ENCODE measurements at regions not wholly inside any gene's neighbourhood (a gene's known extent, or its start where the extent isn't known, plus 50 kb on each side); places are given as distances from the start of the nearest gene placed in this dataset.

DNA sequence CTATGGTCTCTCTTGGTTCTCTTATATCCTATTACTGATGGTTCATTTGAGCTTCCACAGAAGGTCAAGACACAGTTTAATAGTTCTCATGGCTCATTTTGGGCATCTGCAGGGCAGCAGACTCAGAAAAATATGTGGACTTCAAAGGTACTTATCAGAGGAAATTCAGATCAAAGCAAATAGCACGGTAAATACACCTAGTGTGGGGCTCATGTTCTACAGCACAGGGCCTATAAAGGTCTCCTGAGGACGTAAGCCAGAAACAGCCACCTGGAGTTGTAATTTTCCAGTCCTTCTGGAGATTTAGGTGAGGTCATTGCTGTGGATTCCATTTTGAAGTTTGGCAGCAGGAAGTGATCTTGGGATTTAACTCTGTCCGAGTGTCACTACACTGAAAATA lies 134.5 kb upstream of the SGO1 start:
- Histone ChIP-seq H3K4me3 (ENCODE audit: low read depth, low read length) (no peak overlapping the region), H3K27me3 (no peaks in the 10 kb centered on the region), H3K36me3 (no peaks in the 10 kb centered on the region), H3K4me1 (no peaks in the 10 kb centered on the region), H3K9me3 (no peaks in the 10 kb centered on the region)
- TF ChIP-seq, protein P1, sequence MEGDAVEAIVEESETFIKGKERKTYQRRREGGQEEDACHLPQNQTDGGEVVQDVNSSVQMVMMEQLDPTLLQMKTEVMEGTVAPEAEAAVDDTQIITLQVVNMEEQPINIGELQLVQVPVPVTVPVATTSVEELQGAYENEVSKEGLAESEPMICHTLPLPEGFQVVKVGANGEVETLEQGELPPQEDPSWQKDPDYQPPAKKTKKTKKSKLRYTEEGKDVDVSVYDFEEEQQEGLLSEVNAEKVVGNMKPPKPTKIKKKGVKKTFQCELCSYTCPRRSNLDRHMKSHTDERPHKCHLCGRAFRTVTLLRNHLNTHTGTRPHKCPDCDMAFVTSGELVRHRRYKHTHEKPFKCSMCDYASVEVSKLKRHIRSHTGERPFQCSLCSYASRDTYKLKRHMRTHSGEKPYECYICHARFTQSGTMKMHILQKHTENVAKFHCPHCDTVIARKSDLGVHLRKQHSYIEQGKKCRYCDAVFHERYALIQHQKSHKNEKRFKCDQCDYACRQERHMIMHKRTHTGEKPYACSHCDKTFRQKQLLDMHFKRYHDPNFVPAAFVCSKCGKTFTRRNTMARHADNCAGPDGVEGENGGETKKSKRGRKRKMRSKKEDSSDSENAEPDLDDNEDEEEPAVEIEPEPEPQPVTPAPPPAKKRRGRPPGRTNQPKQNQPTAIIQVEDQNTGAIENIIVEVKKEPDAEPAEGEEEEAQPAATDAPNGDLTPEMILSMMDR (IDR thresholded peaks at IDR 0.05; ENCODE audit: low read depth, low read length): no peak
- DNase-seq: no peak

GRCh38 chr3:20319551-20319950 lies 133.5 kb upstream of the SGO1 start:
- H3K9me3 ChIP-seq: no peaks in the 10 kb centered on the region
- H3K27me3 ChIP-seq: no peaks in the 10 kb centered on the region
- no peaks in the 10 kb centered on the region for H3K4me1 ChIP-seq
- no peak overlapping the region for H3K4me3 ChIP-seq (ENCODE audit: low read depth, low read length)
- DNase-seq: no peak
- no peaks in the 10 kb centered on the region for H3K36me3 ChIP-seq
- TF ChIP-seq, protein P1 (IDR thresholded peaks at IDR 0.05; ENCODE audit: low read depth, low read length): no peak

DNA sequence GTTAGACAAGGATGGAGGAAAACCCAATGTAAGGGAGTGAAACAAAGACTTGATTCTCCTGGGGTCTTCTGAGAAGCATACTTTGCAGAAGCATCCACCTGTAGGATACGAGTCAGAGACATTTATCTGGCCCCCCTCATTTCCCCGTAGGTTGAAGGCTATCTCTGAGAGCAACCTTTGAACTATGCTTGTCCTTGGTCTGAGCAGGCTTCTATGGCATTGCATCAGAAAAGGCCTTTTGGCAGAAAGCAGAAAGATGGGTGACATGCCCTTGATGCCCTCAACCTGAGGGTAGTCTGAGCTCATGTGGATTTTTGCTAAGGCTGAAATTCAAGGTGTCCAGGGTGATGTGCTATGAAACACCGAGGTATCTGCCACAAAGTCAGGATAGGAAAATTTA lies 131.6 kb upstream of the SGO1 start:
- no peaks in the 10 kb centered on the region for H3K27me3 ChIP-seq
- no peaks in the 10 kb centered on the region for H3K9me3 ChIP-seq
- no peak overlapping the region for H3K4me3 ChIP-seq (ENCODE audit: low read depth, low read length)
- DNase-seq: no peak
- TF ChIP-seq, protein P1 (IDR thresholded peaks at IDR 0.05; ENCODE audit: low read depth, low read length): no peak
- H3K36me3 ChIP-seq: no peaks in the 10 kb centered on the region
- no peaks in the 10 kb centered on the region for H3K4me1 ChIP-seq

DNA sequence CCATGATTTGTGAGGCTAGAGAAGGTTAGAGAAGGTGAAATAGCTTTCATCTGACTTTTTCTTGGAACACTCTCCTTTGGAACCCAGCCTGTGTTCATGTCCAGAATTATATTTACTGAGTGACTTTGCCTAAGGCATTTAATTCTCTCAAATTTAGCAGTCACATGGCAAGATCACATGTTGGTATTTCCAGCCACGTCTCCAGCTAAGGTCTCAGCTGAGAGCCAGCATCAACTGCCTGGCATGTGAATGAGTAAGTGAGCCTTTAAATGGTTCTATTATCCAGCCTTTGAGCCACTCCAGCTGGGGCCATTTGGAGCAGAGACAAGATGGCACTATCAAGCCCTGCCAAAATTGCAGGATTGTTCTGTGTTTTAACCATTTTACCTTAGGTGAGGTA lies 130.2 kb upstream of the SGO1 start:
- DNase-seq: no peak
- no peak overlapping the region for H3K4me3 ChIP-seq (ENCODE audit: low read depth, low read length)
- H3K27me3 ChIP-seq: no peaks in the 10 kb centered on the region
- H3K9me3 ChIP-seq: no peaks in the 10 kb centered on the region
- TF ChIP-seq, protein P1 (IDR thresholded peaks at IDR 0.05; ENCODE audit: low read depth, low read length): no peak
- H3K36me3 ChIP-seq: no peaks in the 10 kb centered on the region
- no peaks in the 10 kb centered on the region for H3K4me1 ChIP-seq

GRCh38 chr3:20310629-20311028 lies 124.6 kb upstream of the SGO1 start:
- no peaks in the 10 kb centered on the region for H3K36me3 ChIP-seq
- H3K9me3 ChIP-seq: no peaks in the 10 kb centered on the region
- H3K27me3 ChIP-seq: no peaks in the 10 kb centered on the region
- DNase-seq: no peak
- no peak overlapping the region for H3K4me3 ChIP-seq (ENCODE audit: low read depth, low read length)
- H3K4me1 ChIP-seq: no peaks in the 10 kb centered on the region
- TF ChIP-seq, protein P1 (IDR thresholded peaks at IDR 0.05; ENCODE audit: low read depth, low read length): no peak

GRCh38 chr3:20307383-20307782 lies 121.4 kb upstream of the SGO1 start:
- Histone ChIP-seq H3K4me3 (ENCODE audit: low read depth, low read length) (no peak overlapping the region), H3K27me3 (no peaks in the 10 kb centered on the region), H3K36me3 (no peaks in the 10 kb centered on the region), H3K9me3 (no peaks in the 10 kb centered on the region), H3K4me1 (no peaks in the 10 kb centered on the region)
- DNase-seq: no peak
- TF ChIP-seq, protein P1 (IDR thresholded peaks at IDR 0.05; ENCODE audit: low read depth, low read length): no peak

Measured in BE2C (cell line).